ENCODE measurements at regions not wholly inside any gene's neighbourhood (a gene's known extent, or its start where the extent isn't known, plus 50 kb on each side); places are given as distances from the start of the nearest gene placed in this dataset.

DNA sequence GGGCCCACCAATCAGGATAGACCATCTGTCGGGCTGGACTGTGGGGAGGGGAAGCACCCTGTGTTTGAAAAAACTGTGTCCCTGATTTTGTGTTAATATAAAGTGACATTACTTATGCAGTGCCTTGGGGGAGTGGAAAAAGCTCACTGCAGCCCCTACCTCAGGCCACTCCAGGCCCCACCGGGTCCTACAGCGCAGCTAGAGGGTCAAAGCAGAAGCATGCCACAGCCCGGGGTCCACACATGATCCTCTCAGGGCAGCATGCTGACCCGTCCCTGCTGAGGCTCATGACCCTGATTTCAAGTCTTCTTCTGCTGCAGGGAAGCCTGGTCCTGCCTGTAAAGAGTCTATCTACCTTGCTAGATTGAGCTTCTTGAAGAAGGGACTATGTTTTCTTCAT, 133.0 kb upstream of the PLCB4 start:
- intact Hi-C loops (cut with DNase I) = no loop called here
- no peaks in the 10 kb centered on the region for H3K9me3 ChIP-seq
- TF ChIP-seq, protein P1, sequence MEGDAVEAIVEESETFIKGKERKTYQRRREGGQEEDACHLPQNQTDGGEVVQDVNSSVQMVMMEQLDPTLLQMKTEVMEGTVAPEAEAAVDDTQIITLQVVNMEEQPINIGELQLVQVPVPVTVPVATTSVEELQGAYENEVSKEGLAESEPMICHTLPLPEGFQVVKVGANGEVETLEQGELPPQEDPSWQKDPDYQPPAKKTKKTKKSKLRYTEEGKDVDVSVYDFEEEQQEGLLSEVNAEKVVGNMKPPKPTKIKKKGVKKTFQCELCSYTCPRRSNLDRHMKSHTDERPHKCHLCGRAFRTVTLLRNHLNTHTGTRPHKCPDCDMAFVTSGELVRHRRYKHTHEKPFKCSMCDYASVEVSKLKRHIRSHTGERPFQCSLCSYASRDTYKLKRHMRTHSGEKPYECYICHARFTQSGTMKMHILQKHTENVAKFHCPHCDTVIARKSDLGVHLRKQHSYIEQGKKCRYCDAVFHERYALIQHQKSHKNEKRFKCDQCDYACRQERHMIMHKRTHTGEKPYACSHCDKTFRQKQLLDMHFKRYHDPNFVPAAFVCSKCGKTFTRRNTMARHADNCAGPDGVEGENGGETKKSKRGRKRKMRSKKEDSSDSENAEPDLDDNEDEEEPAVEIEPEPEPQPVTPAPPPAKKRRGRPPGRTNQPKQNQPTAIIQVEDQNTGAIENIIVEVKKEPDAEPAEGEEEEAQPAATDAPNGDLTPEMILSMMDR (IDR thresholded peaks at IDR 0.05) = no peak

DNA sequence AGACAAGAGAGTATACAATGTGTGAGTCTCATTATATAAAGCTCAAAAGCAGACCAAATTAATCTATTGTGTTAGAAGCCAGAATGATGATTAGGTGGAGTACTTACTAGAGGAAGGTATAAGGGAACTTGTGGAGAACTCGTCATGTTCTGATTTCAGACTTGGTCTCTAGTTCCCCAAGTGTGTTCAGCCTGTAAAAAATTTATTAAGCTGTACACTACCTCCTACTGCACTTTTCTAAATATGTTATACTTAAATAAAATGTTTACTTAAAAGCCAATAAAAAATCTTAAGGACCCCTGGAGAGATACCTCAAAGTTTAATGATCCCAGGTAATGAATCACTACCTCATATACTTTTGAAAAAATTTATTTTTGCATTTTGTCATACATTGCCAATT, 130.4 kb upstream of the PLCB4 start:
- H3K4me1 ChIP-seq = no peaks in the 10 kb centered on the region
- TF ChIP-seq, protein P1 (IDR thresholded peaks at IDR 0.05) = no peak
- H3K36me3 ChIP-seq = no peaks in the 10 kb centered on the region
- intact Hi-C loops (cut with DNase I) = no loop called here
- no peak overlapping the region for H3K27ac ChIP-seq
- no peaks in the 10 kb centered on the region for H3K9me3 ChIP-seq
- no peak for DNase-seq
- no peaks in the 10 kb centered on the region for H3K27me3 ChIP-seq
- no peak overlapping the region for H3K4me3 ChIP-seq
- no peak overlapping the region for H3K9ac ChIP-seq (ENCODE audit: low read depth in 2 of 2, low read length in 2 of 2)

More for the DNA sequence above, 133.0 kb upstream of the PLCB4 start:
- Histone ChIP-seq H3K4me1 (no peaks in the 10 kb centered on the region), H3K36me3 (no peaks in the 10 kb centered on the region), H3K27me3 (no peaks in the 10 kb centered on the region), H3K4me3 (no peak overlapping the region), H3K27ac (no peak overlapping the region), H3K9ac (ENCODE audit: low read depth in 2 of 2, low read length in 2 of 2) (no peak overlapping the region)
- DNase-seq = no peak

DNA sequence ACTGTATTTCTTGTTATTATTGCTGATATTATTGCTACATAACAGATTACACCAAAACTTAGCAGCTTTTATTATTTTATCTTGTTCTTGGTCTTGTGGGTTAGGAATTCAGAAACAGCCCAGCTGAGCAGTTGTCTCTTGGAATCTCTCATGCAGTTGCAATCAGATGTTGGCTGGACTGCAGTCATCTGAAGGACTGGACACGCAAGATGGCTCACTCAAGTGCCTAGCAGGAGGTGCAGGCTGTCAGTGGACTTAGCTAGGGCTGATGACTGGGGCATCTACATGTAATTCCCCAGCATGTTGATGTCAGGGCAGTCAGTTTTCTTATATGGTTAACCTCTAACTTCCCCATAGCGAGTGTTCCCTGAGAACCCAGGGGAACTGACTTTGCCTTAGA, 128.6 kb upstream of the PLCB4 start:
- no peak overlapping the region for H3K4me3 ChIP-seq
- H3K27me3 ChIP-seq = no peaks in the 10 kb centered on the region
- intact Hi-C loops (cut with DNase I) = no loop called here
- no peaks in the 10 kb centered on the region for H3K4me1 ChIP-seq
- H3K9ac ChIP-seq (ENCODE audit: low read depth in 2 of 2, low read length in 2 of 2) = no peak overlapping the region
- no peaks in the 10 kb centered on the region for H3K36me3 ChIP-seq
- H3K9me3 ChIP-seq = no peaks in the 10 kb centered on the region
- DNase-seq = no peak
- no peak overlapping the region for H3K27ac ChIP-seq
- TF ChIP-seq, protein P1 (IDR thresholded peaks at IDR 0.05) = no peak

DNA sequence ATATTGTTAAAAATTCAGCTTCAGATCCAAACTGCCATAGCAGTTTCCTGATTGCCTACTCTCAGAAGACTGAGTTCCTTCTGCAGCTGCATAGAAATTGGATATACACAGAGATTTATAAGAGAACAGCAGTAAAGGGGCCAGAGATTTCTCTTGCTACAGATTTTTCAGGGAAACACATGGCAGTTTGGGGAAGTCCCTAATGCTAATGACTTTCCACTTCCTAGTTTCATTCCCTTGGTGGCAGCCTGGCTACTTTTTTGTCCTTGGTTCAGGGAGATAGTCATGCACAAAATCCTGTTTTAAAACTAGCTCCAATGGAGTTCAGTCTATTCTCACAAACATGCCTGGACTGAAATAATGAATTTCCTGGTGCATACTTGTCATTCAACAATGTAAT, 125.3 kb upstream of the PLCB4 start:
- no peaks in the 10 kb centered on the region for H3K36me3 ChIP-seq
- H3K27ac ChIP-seq = no peak overlapping the region
- H3K4me1 ChIP-seq = no peaks in the 10 kb centered on the region
- DNase-seq = no peak
- no peaks in the 10 kb centered on the region for H3K9me3 ChIP-seq
- no peaks in the 10 kb centered on the region for H3K27me3 ChIP-seq
- intact Hi-C loops (cut with DNase I) = no loop called here
- TF ChIP-seq, protein P1 (IDR thresholded peaks at IDR 0.05) = no peak
- no peak overlapping the region for H3K9ac ChIP-seq (ENCODE audit: low read depth in 2 of 2, low read length in 2 of 2)
- H3K4me3 ChIP-seq = no peak overlapping the region

DNA sequence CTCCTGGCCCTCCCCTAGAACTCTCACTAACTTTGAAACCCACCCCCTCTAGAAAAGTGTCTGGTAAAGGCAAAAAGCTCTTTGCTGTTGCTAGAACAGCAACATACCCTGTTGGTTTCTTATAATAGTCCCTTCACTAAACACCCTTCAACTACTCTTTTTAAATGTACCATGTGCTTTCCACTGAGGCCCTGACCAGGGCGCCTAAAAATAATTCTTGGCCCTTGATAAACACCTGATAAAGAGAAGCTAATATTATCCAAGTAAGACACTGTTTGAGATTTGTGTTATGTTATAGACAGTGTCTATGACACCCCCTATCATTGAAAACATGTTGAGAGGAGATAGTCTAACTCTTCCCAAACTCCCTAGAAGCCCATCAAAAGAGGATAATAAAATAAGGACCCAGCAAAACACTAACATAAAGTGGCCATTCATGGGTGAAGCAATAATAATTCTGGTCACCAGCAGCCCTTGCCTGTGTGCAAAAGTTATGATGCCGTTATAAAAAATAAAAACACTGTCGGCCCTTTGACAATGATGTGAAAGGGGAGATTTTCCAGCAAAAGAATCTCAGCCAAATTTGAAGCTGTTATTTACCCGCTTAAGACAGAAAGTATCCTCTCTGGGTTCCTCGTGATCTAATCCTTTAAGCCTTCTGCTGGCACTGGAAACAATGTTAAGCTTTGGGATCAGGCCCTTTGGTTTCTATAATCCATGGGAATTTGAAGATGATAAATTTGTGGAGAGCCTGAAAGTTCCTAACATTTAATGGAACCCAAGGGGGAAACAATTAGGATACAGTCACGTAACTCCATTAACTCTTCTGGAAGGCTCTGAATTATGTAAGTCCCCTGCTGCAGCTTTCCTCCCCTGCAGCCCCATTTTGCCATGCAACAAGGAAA, 122.6 kb upstream of the PLCB4 start:
- Histone ChIP-seq H3K4me1 (no peaks in the 10 kb centered on the region), H3K27me3 (no peaks in the 10 kb centered on the region), H3K4me3 (no peak overlapping the region), H3K9me3 (no peaks in the 10 kb centered on the region), H3K36me3 (no peaks in the 10 kb centered on the region), H3K27ac (no peak overlapping the region), H3K9ac (ENCODE audit: low read depth in 2 of 2, low read length in 2 of 2) (no peak overlapping the region)
- no peak for DNase-seq
- TF ChIP-seq, protein P1 (IDR thresholded peaks at IDR 0.05) = no peak
- intact Hi-C loops (cut with DNase I) = no loop called here

All from colonic mucosa (tissue), 4 donors.